Testis (tissue), 2 donors: ENCODE measurements at regions not wholly inside any gene's neighbourhood (a gene's known extent, or its start where the extent isn't known, plus 50 kb on each side); places are given as distances from the start of the nearest gene placed in this dataset.
"Not testable (repeated sequence)": the region's sequence is repeated elsewhere in the genome, so short reads cannot be mapped to it uniquely, and the experiment has no call there.

Experiments used
- CTCF ChIP-seq, 3 experiments: fragments of 450-650 bp in 2 of 3; fragments of 200-600 bp in 1 of 3; sonication (generic) in 1 of 3; IDR thresholded peaks; one replicate each; pipeline ENCODE4 v1.5.1; 2016 to 2019; ENCODE audit warnings: antibody characterized with exemption in 3 of 3, mild to moderate bottlenecking in 2 of 3, moderate library complexity in 1 of 3
- POLR2A ChIP-seq: fragments of 450-650 bp; IDR thresholded peaks from one replicate; pipeline ENCODE4 v1.6.1; 2017; ENCODE audit warnings: antibody characterized with exemption, mild to moderate bottlenecking, moderate library complexity

DNA sequence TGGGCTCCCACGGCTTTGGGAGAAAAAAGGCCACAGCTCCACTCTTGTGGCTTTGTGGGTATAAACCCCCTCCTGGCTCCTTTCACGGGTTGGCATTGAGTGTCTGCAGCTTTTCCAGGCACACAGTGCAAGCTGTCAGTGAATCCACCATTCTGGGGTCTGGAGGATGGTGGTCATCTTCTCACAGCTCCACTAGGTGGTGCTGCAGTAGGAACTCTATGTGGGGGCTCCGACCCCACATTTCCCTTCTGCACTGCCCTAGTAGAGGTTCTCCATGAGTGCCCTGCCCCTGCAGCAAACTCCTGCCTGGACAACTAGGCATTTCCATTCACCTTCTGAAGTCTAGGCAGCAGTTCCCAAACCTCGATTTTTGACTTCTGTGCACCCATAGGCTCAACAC is 104.5 kb downstream of the ART5 start:
- TF ChIP-seq POLR2A; CTCF (IDR thresholded peaks at IDR 0.05): not testable (repeated sequence)
